Upper lobe of right lung (tissue), 1 donor: ENCODE measurements at regions not wholly inside any gene's neighbourhood (a gene's known extent, or its start where the extent isn't known, plus 50 kb on each side); places are given as distances from the start of the nearest gene placed in this dataset.
A peak's percentile ranks its signal among the peaks of the same experiment; 100 is the strongest.

Experiments used
- ATAC-seq: fragments of 200-7000 bp; cut with Tn5 transposase; one replicate; pipeline ENCODE4 v1.9.1; 2020; ENCODE audit warnings: mild to moderate bottlenecking, moderate library complexity
- DNase-seq: peaks from one replicate; pipeline ENCODE4 v3.0.0-alpha.2; 2020
- H3K27ac ChIP-seq: fragments of 200-600 bp; one replicate; pipeline ENCODE4 v1.8.0; 2022
- H3K27me3 ChIP-seq: fragments of 200-600 bp; one replicate; pipeline ENCODE4 v1.8.0; 2022; ENCODE audit warnings: mild to moderate bottlenecking
- H3K36me3 ChIP-seq: fragments of 200-600 bp; one replicate; pipeline ENCODE4 v1.8.0; 2022
- H3K4me1 ChIP-seq: fragments of 200-600 bp; one replicate; pipeline ENCODE4 v1.8.0; 2022
- H3K4me3 ChIP-seq: fragments of 200-600 bp; one replicate; pipeline ENCODE4 v1.8.0; 2022; ENCODE audit warnings: mild to moderate bottlenecking
- H3K9me3 ChIP-seq: fragments of 200-600 bp; one replicate; pipeline ENCODE4 v1.8.0; 2022
- CTCF ChIP-seq: fragments of 200-600 bp; IDR thresholded peaks from one replicate; pipeline ENCODE4 v1.8.0; 2022; ENCODE audit warnings: antibody characterized with exemption
- intact Hi-C: fragments of 100-400 bp; cut with DNase I; formaldehyde crosslinking; loops from one replicate; pipeline ENCODE4 v1.11.0; 2022
- donor health status: DM: no; HTN: yes; CAD: no; lungs with severe emphysema.

DNA sequence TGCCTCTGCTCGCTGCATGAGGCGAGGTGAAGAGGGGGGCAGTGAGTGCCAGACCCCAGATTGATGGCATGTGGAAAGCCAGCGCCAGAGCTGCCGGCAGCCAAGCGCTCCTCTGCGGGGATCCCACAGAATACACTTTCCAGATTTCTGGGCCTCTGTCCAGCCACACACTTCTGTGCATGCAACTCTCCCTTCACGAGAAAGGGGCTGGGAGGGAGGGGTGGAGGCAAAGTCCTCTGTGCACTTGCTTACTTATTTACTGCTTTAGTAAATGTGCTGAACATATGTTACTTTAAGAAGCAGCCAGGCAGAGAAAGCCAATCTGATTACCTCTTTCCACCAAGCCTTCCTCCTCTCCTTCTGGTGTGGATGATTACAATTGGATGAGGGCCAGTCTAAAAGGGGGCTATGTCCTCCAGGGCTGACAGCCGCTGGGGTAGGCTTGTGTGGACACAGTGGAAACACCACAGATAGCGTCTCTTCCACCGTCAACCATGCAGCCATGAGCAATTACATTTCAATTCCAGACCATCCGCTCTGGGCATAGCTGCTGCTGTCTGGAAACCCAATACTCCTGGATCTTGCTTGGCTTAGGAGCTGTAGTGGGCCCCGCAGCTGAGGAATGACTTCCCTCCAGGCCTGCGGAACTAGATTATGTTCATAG lies 322.8 kb upstream of the ANKRD30A start:
- Histone ChIP-seq H3K27ac (no peak overlapping the region), H3K4me3 (no peak overlapping the region), H3K27me3 (no peaks in the 10 kb centered on the region), H3K4me1 (peaks cover 8% of the 10 kb centered on the region), H3K36me3 (no peaks in the 10 kb centered on the region), H3K9me3 (no peaks in the 10 kb centered on the region)
- peak; percentile 70 for ATAC-seq
- intact Hi-C loops: no loop called here
- no peak for DNase-seq
- TF ChIP-seq CTCF: no peak

- ATAC-seq (peak; percentile 45), DNase-seq (no peak)
- Histone ChIP-seq H3K4me1 (peaks cover 8% of the 10 kb centered on the region), H3K4me3 (no peak overlapping the region), H3K27ac (no peak overlapping the region), H3K36me3 (no peaks in the 10 kb centered on the region), H3K9me3 (no peaks in the 10 kb centered on the region), H3K27me3 (no peaks in the 10 kb centered on the region)
- intact Hi-C loops: no loop called here
- TF ChIP-seq CTCF: no peak
These were observed 323.7 kb upstream of the ANKRD30A start for GRCh38 chr10:36801660-36802059.

- no peak overlapping the region for H3K27ac ChIP-seq
- intact Hi-C loops: no loop called here
- no peaks in the 10 kb centered on the region for H3K27me3 ChIP-seq
- H3K4me3 ChIP-seq: no peak overlapping the region
- TF ChIP-seq CTCF: no peak
- DNase-seq (no peak), ATAC-seq (no peak)
- H3K9me3 ChIP-seq: no peaks in the 10 kb centered on the region
- no peaks in the 10 kb centered on the region for H3K36me3 ChIP-seq
- no peaks in the 10 kb centered on the region for H3K4me1 ChIP-seq
These were observed 330.4 kb upstream of the ANKRD30A start for GRCh38 chr10:36794981-36795380.

- intact Hi-C loops: no loop called here
- no peaks in the 10 kb centered on the region for H3K27me3 ChIP-seq
- H3K9me3 ChIP-seq: no peaks in the 10 kb centered on the region
- ATAC-seq: no peak
- H3K27ac ChIP-seq: no peak overlapping the region
- H3K4me3 ChIP-seq: no peak overlapping the region
- TF ChIP-seq CTCF: no peak
- no peaks in the 10 kb centered on the region for H3K4me1 ChIP-seq
- H3K36me3 ChIP-seq: no peaks in the 10 kb centered on the region
- DNase-seq: no peak
These were observed 335.4 kb upstream of the ANKRD30A start for GRCh38 chr10:36789974-36790373.

DNA sequence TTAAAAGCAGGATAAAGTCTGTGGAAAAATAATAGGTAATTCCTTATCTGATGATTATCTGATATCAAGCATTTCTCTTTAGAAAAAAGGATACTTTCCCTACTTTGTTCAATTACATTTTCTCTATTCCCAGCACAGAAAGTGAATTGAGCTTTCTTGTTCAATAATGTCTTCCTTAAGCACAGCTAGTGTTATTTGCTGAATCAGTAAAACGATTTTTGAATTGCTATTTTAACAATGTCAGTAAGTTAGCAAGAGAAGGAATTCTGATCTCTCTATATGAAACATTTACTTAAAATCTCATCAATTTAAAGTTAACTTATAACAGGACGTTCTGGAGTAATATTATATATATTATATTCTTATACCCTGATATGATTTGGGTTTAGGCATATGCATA lies 337.2 kb upstream of the ANKRD30A start:
- Histone ChIP-seq H3K4me3 (no peak overlapping the region), H3K4me1 (no peaks in the 10 kb centered on the region), H3K27ac (no peak overlapping the region), H3K36me3 (no peaks in the 10 kb centered on the region), H3K27me3 (no peaks in the 10 kb centered on the region), H3K9me3 (no peaks in the 10 kb centered on the region)
- intact Hi-C loops: no loop called here
- no peak for TF ChIP-seq CTCF
- no peak for ATAC-seq
- DNase-seq: no peak

DNA sequence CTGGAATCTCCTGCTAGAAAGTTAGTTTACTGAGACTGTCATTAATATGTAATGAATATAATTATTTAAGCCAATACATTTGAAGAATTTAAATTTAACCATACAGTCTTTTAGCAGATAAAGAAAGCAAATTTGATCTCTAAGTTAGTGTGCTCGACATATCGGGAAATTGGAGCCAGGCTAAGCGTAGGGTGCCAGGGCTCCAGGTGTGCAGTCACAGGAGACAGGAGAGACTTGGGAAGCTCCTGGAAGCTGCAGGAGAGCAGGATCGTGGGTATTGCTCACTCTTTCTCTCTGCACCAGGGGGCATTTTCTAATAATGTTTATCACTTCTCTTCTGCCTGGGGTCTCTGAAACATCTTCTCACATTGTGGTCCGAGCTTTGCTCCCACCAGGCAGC lies 342.0 kb upstream of the ANKRD30A start:
- no peak for ATAC-seq
- no peak for TF ChIP-seq CTCF

More for the DNA sequence above, 342.0 kb upstream of the ANKRD30A start:
- Histone ChIP-seq H3K4me3 (no peak overlapping the region), H3K9me3 (no peaks in the 10 kb centered on the region), H3K27ac (no peak overlapping the region), H3K27me3 (no peaks in the 10 kb centered on the region), H3K4me1 (no peaks in the 10 kb centered on the region), H3K36me3 (no peaks in the 10 kb centered on the region)
- intact Hi-C loops: no loop called here
- no peak for DNase-seq
